ENCODE measurements at regions not wholly inside any gene's neighbourhood (a gene's known extent, or its start where the extent isn't known, plus 50 kb on each side); places are given as distances from the start of the nearest gene placed in this dataset.

DNA sequence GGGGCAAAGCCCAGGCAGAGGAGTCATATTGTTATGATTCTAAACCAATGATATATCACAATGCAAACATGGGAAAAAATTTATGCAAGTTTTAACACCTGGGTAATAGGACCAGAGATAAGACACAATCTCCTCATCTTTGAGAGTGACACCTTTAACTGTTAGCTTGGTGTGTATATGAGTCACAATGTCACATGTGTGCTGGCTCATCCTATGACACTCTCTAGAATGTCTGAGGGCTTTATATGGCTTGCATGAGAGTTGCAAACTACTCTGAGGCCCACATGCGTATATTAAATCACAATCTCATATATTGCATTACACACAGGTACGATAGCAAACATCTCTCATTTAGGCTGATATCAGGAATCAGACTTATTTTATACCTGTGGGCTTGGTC is 1055.4 kb upstream of the AMELY start:
- TF ChIP-seq, protein P1, sequence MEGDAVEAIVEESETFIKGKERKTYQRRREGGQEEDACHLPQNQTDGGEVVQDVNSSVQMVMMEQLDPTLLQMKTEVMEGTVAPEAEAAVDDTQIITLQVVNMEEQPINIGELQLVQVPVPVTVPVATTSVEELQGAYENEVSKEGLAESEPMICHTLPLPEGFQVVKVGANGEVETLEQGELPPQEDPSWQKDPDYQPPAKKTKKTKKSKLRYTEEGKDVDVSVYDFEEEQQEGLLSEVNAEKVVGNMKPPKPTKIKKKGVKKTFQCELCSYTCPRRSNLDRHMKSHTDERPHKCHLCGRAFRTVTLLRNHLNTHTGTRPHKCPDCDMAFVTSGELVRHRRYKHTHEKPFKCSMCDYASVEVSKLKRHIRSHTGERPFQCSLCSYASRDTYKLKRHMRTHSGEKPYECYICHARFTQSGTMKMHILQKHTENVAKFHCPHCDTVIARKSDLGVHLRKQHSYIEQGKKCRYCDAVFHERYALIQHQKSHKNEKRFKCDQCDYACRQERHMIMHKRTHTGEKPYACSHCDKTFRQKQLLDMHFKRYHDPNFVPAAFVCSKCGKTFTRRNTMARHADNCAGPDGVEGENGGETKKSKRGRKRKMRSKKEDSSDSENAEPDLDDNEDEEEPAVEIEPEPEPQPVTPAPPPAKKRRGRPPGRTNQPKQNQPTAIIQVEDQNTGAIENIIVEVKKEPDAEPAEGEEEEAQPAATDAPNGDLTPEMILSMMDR (IDR thresholded peaks at IDR 0.05) = no peak
- TF ChIP-seq POLR2AphosphoS5 (IDR thresholded peaks at IDR 0.05) = no peak

All from breast epithelium (tissue), 3 donors.